Trophoblast cell (in vitro differentiated cells and primary cell): ENCODE measurements at regions not wholly inside any gene's neighbourhood (a gene's known extent, or its start where the extent isn't known, plus 50 kb on each side); places are given as distances from the start of the nearest gene placed in this dataset.

Source experiments
- DNase-seq, 2 donors: peaks; one replicate each; pipeline ENCODE4 v3.0.0-alpha.2; 2016
- H2AFZ ChIP-seq: 2 replicates; pipeline ENCODE4 v1.6.1; 2013; ENCODE audit warnings: low read length, moderate library complexity, mild to moderate bottlenecking; ENCODE audit not compliant: insufficient read depth, poor library complexity
- H2AK5ac ChIP-seq: 2 replicates; pipeline ENCODE4 v1.6.1; 2013; ENCODE audit warnings: mild to moderate bottlenecking, low read length
- H2BK120ac ChIP-seq: 2 replicates; pipeline ENCODE4 v1.6.1; 2013; ENCODE audit warnings: low read length, mild to moderate bottlenecking, moderate library complexity; ENCODE audit not compliant: insufficient read depth, poor library complexity
- H2BK12ac ChIP-seq: 2 replicates; pipeline ENCODE4 v1.6.1; 2013; ENCODE audit warnings: mild to moderate bottlenecking, low read length, moderate library complexity
- H2BK5ac ChIP-seq: 2 replicates; pipeline ENCODE4 v1.6.1; 2013; ENCODE audit warnings: low read length, low read depth, moderate library complexity, mild to moderate bottlenecking; ENCODE audit not compliant: poor library complexity
- H3K14ac ChIP-seq: 2 replicates; pipeline ENCODE4 v1.6.1; 2013; ENCODE audit warnings: mild to moderate bottlenecking, low read length
- H3K18ac ChIP-seq: 2 replicates; pipeline ENCODE4 v1.6.1; 2013; ENCODE audit warnings: mild to moderate bottlenecking, low read length
- H3K23ac ChIP-seq: 2 replicates; pipeline ENCODE4 v1.6.1; 2013; ENCODE audit warnings: low read length
- H3K27ac ChIP-seq: 2 replicates; pipeline ENCODE4 v1.5.1; 2013; ENCODE audit warnings: low read depth, mild to moderate bottlenecking, inconsistent platforms, low read length, moderate library complexity
- H3K27me3 ChIP-seq: 2 replicates; pipeline ENCODE4 v1.6.1; 2013; ENCODE audit warnings: inconsistent platforms, mild to moderate bottlenecking, low read length, moderate library complexity; ENCODE audit not compliant: insufficient read depth
- H3K36me3 ChIP-seq, 2 experiments: 1 replicate in 1 of 2; 2 replicates in 1 of 2; pipeline ENCODE4 v1.6.1; 2013; ENCODE audit warnings: low read length in 2 of 2, mild to moderate bottlenecking in 2 of 2, moderate library complexity in 1 of 2; ENCODE audit not compliant: insufficient read depth in 2 of 2, control insufficient read depth in 1 of 2
- H3K4ac ChIP-seq: 2 replicates; pipeline ENCODE4 v1.6.1; 2013; ENCODE audit warnings: low read depth, mild to moderate bottlenecking, low read length, moderate library complexity
- H3K4me1 ChIP-seq, 2 experiments: 1 replicate in 1 of 2; 2 replicates in 1 of 2; pipeline ENCODE4 v1.6.1; 2013; ENCODE audit warnings: low read length in 2 of 2, mild to moderate bottlenecking in 2 of 2, moderate library complexity in 1 of 2; ENCODE audit not compliant: insufficient read depth in 2 of 2, control insufficient read depth in 1 of 2
- H3K4me2 ChIP-seq: 2 replicates; pipeline ENCODE4 v1.6.1; 2013; ENCODE audit warnings: inconsistent platforms, mild to moderate bottlenecking, low read length, moderate library complexity
- H3K4me3 ChIP-seq: 2 replicates; pipeline ENCODE4 v1.5.1; 2013; ENCODE audit warnings: mild to moderate bottlenecking, low read depth, low read length, inconsistent platforms
- H3K79me1 ChIP-seq: one replicate; pipeline ENCODE4 v1.6.1; 2013; ENCODE audit warnings: low read length
- H3K79me2 ChIP-seq: 2 replicates; pipeline ENCODE4 v1.6.1; 2013; ENCODE audit warnings: low read length, mild to moderate bottlenecking; ENCODE audit not compliant: control insufficient read depth, insufficient read depth, poor library complexity
- H3K9ac ChIP-seq: 2 replicates; pipeline ENCODE4 v1.6.1; 2013; ENCODE audit warnings: mild to moderate bottlenecking, low read length
- H3K9me3 ChIP-seq: 2 replicates; pipeline ENCODE4 v1.6.1; 2013; ENCODE audit warnings: low read depth, mild to moderate bottlenecking, control low read depth, inconsistent platforms, low read length; ENCODE audit not compliant: insufficient read depth
- H4K12ac ChIP-seq: 2 replicates; pipeline ENCODE4 v1.6.1; 2013; ENCODE audit warnings: low read depth, mild to moderate bottlenecking, low read length, moderate library complexity
- H4K8ac ChIP-seq: 2 replicates; pipeline ENCODE4 v1.6.1; 2013; ENCODE audit warnings: low read depth, mild to moderate bottlenecking, low read length, moderate library complexity
- H4K91ac ChIP-seq: one replicate; pipeline ENCODE4 v1.6.1; 2013; ENCODE audit warnings: low read depth, mild to moderate bottlenecking, low read length, moderate library complexity
- WGBS: extraction: QIAGEN DNeasy Blood & Tissue Kit; methylation state at CpG from one replicate; pipeline ENCODE4 v1.1.7; 2013; ENCODE audit warnings: missing lambda C conversion rate; ENCODE audit not compliant: insufficient read length, insufficient coverage; ENCODE audit errors: extremely low coverage; 5-methylcytosine and 5-hydroxymethylcytosine counted together

GRCh38 chr7:13717031-13717430, 272.4 kb downstream of the ETV1 start:
- no peaks in the 10 kb centered on the region for H3K79me2 ChIP-seq
- no peak overlapping the region for H2AFZ ChIP-seq
- H2BK12ac ChIP-seq: no peak overlapping the region
- H3K23ac ChIP-seq: no peak overlapping the region
- H3K9me3 ChIP-seq: no peaks in the 10 kb centered on the region
- no peak overlapping the region for H3K14ac ChIP-seq
- no peaks in the 10 kb centered on the region for H3K27me3 ChIP-seq
- no peak overlapping the region for H4K91ac ChIP-seq
- H3K18ac ChIP-seq: no peak overlapping the region
- no peaks in the 10 kb centered on the region for H3K36me3 ChIP-seq
- H3K4ac ChIP-seq: no peak overlapping the region
- no peak overlapping the region for H2BK120ac ChIP-seq
- no peak overlapping the region for H3K27ac ChIP-seq
- no peak overlapping the region for H3K4me2 ChIP-seq
- no peaks in the 10 kb centered on the region for H3K79me1 ChIP-seq
- DNase-seq: no peak
- no peaks in the 10 kb centered on the region for H3K4me1 ChIP-seq
- no peak overlapping the region for H2AK5ac ChIP-seq
- no peak overlapping the region for H4K12ac ChIP-seq
- no peak overlapping the region for H4K8ac ChIP-seq
- no peak overlapping the region for H3K4me3 ChIP-seq
- H3K9ac ChIP-seq: no peak overlapping the region
- no peak overlapping the region for H2BK5ac ChIP-seq
- WGBS: no CpG with 5 or more reads among the region's 2 CpGs

- no peak overlapping the region for H4K91ac ChIP-seq
- H4K12ac ChIP-seq: no peak overlapping the region
- H2BK5ac ChIP-seq: no peak overlapping the region
- no peaks in the 10 kb centered on the region for H3K79me2 ChIP-seq
- H4K8ac ChIP-seq: no peak overlapping the region
- H2BK120ac ChIP-seq: no peak overlapping the region
- no peak overlapping the region for H3K23ac ChIP-seq
- no peaks in the 10 kb centered on the region for H3K4me1 ChIP-seq
- H3K4me3 ChIP-seq: no peak overlapping the region
- no peaks in the 10 kb centered on the region for H3K27me3 ChIP-seq
- no peak for DNase-seq
- no peak overlapping the region for H3K9ac ChIP-seq
- H3K14ac ChIP-seq: no peak overlapping the region
- no peak overlapping the region for H3K4me2 ChIP-seq
- no peaks in the 10 kb centered on the region for H3K9me3 ChIP-seq
- no peak overlapping the region for H2AK5ac ChIP-seq
- no peak overlapping the region for H2AFZ ChIP-seq
- H3K36me3 ChIP-seq: no peaks in the 10 kb centered on the region
- H3K27ac ChIP-seq: no peak overlapping the region
- H3K18ac ChIP-seq: no peak overlapping the region
- WGBS: no CpG with 5 or more reads among the region's 8 CpGs
- H2BK12ac ChIP-seq: no peak overlapping the region
- H3K79me1 ChIP-seq: no peaks in the 10 kb centered on the region
- H3K4ac ChIP-seq: no peak overlapping the region
These were observed 265.1 kb downstream of the ETV1 start for GRCh38 chr7:13724191-13724976.

- H3K4ac ChIP-seq: no peak overlapping the region
- no peak overlapping the region for H4K8ac ChIP-seq
- DNase-seq: no peak
- no peaks in the 10 kb centered on the region for H3K4me1 ChIP-seq
- no peak overlapping the region for H3K4me3 ChIP-seq
- no peak overlapping the region for H3K14ac ChIP-seq
- no peak overlapping the region for H2BK12ac ChIP-seq
- H3K79me1 ChIP-seq: no peaks in the 10 kb centered on the region
- no peak overlapping the region for H3K27ac ChIP-seq
- no peaks in the 10 kb centered on the region for H3K27me3 ChIP-seq
- H3K23ac ChIP-seq: no peak overlapping the region
- H2BK5ac ChIP-seq: no peak overlapping the region
- no peak overlapping the region for H2AFZ ChIP-seq
- no peaks in the 10 kb centered on the region for H3K79me2 ChIP-seq
- no peak overlapping the region for H3K18ac ChIP-seq
- no peak overlapping the region for H3K9ac ChIP-seq
- no peak overlapping the region for H2BK120ac ChIP-seq
- no peaks in the 10 kb centered on the region for H3K9me3 ChIP-seq
- no peaks in the 10 kb centered on the region for H3K36me3 ChIP-seq
- no peak overlapping the region for H3K4me2 ChIP-seq
- WGBS: no CpG with 5 or more reads among the region's 6 CpGs
- no peak overlapping the region for H4K12ac ChIP-seq
- H2AK5ac ChIP-seq: no peak overlapping the region
- H4K91ac ChIP-seq: no peak overlapping the region
These were observed 264.4 kb downstream of the ETV1 start for GRCh38 chr7:13724977-13725566.

GRCh38 chr7:13725591-13725990, 263.9 kb downstream of the ETV1 start:
- Histone ChIP-seq H4K91ac (no peak overlapping the region), H3K4me2 (no peak overlapping the region), H3K4me1 (no peaks in the 10 kb centered on the region), H3K4me3 (no peak overlapping the region), H3K79me2 (no peaks in the 10 kb centered on the region), H3K9ac (no peak overlapping the region), H3K18ac (no peak overlapping the region), H2AFZ (no peak overlapping the region), H2BK5ac (no peak overlapping the region), H3K27ac (no peak overlapping the region), H3K14ac (no peak overlapping the region), H2BK120ac (no peak overlapping the region), H3K9me3 (no peaks in the 10 kb centered on the region), H3K79me1 (no peaks in the 10 kb centered on the region), H3K4ac (no peak overlapping the region), H2BK12ac (no peak overlapping the region), H3K27me3 (no peaks in the 10 kb centered on the region), H4K8ac (no peak overlapping the region), H3K36me3 (no peaks in the 10 kb centered on the region), H4K12ac (no peak overlapping the region), H3K23ac (no peak overlapping the region), H2AK5ac (no peak overlapping the region)
- no CpG with 5 or more reads among the region's 2 CpGs for WGBS
- DNase-seq: no peak
